SH-SY5Y (cell line): ENCODE measurements at regions not wholly inside any gene's neighbourhood (a gene's known extent, or its start where the extent isn't known, plus 50 kb on each side); places are given as distances from the start of the nearest gene placed in this dataset.

ENCODE experiments used
- GATA2 ChIP-seq: IDR thresholded peaks from 2 replicates; pipeline ENCODE4 v1.6.1; 2011; ENCODE audit warnings: mild to moderate bottlenecking, low read depth, low read length
- GATA3 ChIP-seq: IDR thresholded peaks from 2 replicates; pipeline ENCODE4 v1.6.1; 2011; ENCODE audit warnings: low read depth, mild to moderate bottlenecking, low read length, moderate library complexity

- TF ChIP-seq GATA2 (no peak), GATA3 (no peak)
These were observed 108.9 kb upstream of the KCNG1 start for GRCh38 chr20:51131811-51132210.
